HCT116 (cell line): ENCODE measurements at regions not wholly inside any gene's neighbourhood (a gene's known extent, or its start where the extent isn't known, plus 50 kb on each side); places are given as distances from the start of the nearest gene placed in this dataset.

Experiments
- ATAC-seq: fragments of 200-7000 bp; cut with Tn5 transposase; 2 replicates; pipeline ENCODE4 v1.9.1; 2020; ENCODE audit warnings: mild to moderate bottlenecking, moderate library complexity
- BruUV-seq: library from RNA; stranded (reverse); fragments of 400-500 nt; replicated peaks from 2 replicates; lab custom pipeline; 2021; lab: Mats Ljungman, UMichigan
- CTCF ChIA-PET: fragments of 300-600 bp; sonication (Branson Sonifier 250); formaldehyde crosslinking; loops from one replicate; lab custom pipeline; 2021; ENCODE audit warnings: antibody characterized with exemption; lab: Charles Lee
- POLR2A ChIA-PET: fragments of 300-600, 350-600 bp; sonication (Branson Sonifier 250); formaldehyde crosslinking; loops from one replicate; lab custom pipeline; 2021; ENCODE audit warnings: antibody characterized with exemption; lab: Charles Lee
- RAD21 ChIA-PET, 2 experiments: fragments of 300-600 bp; sonication (Branson Sonifier 250); formaldehyde crosslinking; loops; one replicate each; lab custom pipeline; 2023; ENCODE audit warnings: low total read pairs in 2 of 2; ENCODE audit not compliant: uncharacterized antibody in 2 of 2, unreplicated experiment in 2 of 2, low non-redundant PET in 1 of 2; lab: Charles Lee
- DNase-seq: peaks from one replicate; pipeline ENCODE4 v3.0.0-alpha.2; 2010; ENCODE audit warnings: low read depth, low spot score
- H2AFZ ChIP-seq: fragments of 200-600 bp; shearing (Covaris generic), sonication (generic); 2 replicates; pipeline ENCODE4 v1.6.1; 2017; ENCODE audit warnings: low read depth, mixed run types, mixed read lengths, antibody characterized with exemption, low read length; ENCODE audit not compliant: poor library complexity, severe bottlenecking
- H3K27ac ChIP-seq: 2 replicates; pipeline ENCODE4 v1.5.1; 2012; ENCODE audit warnings: low read depth, low read length
- H3K27me3 ChIP-seq: fragments of 200-600 bp; sonication (generic); 2 replicates; pipeline ENCODE4 v1.6.1; 2016; ENCODE audit warnings: mixed run types, low read length, mixed read lengths; ENCODE audit not compliant: insufficient read depth
- H3K36me3 ChIP-seq, 2 experiments: fragments of 200-500 bp in 1 of 2; fragments of 200-600 bp in 1 of 2; sonication (Bioruptor generic) in 1 of 2; sonication (generic) in 1 of 2; 2 replicates each; pipeline versions ENCODE4 v1.5.1 to v1.6.1; 2014 to 2016; ENCODE audit warnings: low read length in 2 of 2, inconsistent platforms in 1 of 2, mixed read lengths in 1 of 2, mixed run types in 1 of 2; ENCODE audit not compliant: insufficient read depth in 2 of 2, control insufficient read depth in 1 of 2
- H3K4me1 ChIP-seq, 2 experiments: fragments of 200-600 bp in 1 of 2; sonication (generic) in 1 of 2; 2 replicates each; pipeline versions ENCODE4 v1.5.1 to v1.6.1; 2012 to 2017; ENCODE audit warnings: low read length in 2 of 2, inconsistent platforms in 1 of 2, mild to moderate bottlenecking in 1 of 2, mixed read lengths in 1 of 2, mixed run types in 1 of 2, moderate library complexity in 1 of 2; ENCODE audit not compliant: insufficient read depth in 2 of 2, control insufficient read depth in 1 of 2
- H3K4me2 ChIP-seq: fragments of 200-600 bp; sonication (generic); 2 replicates; pipeline ENCODE4 v1.6.1; 2017; ENCODE audit warnings: mixed run types, low read length, mixed read lengths
- H3K4me3 ChIP-seq, 2 experiments: fragments of 200-600 bp in 1 of 2; sonication (generic) in 1 of 2; replicated peaks in 1 of 2; 2 replicates each; pipeline ENCODE4 v1.5.1; 2011 to 2016; ENCODE audit warnings: low read length in 2 of 2, control low read depth in 1 of 2, low read depth in 1 of 2, mild to moderate bottlenecking in 1 of 2, mixed read lengths in 1 of 2, mixed run types in 1 of 2
- H3K79me2 ChIP-seq: fragments of 200-600 bp; sonication (generic); 2 replicates; pipeline ENCODE4 v1.6.1; 2017; ENCODE audit warnings: mild to moderate bottlenecking, mixed run types, low read length, moderate library complexity, mixed read lengths; ENCODE audit not compliant: insufficient read depth
- H3K9ac ChIP-seq: fragments of 200-600 bp; sonication (generic); 2 replicates; pipeline ENCODE4 v1.6.1; 2016; ENCODE audit warnings: low read length, mixed read lengths
- H3K9me2 ChIP-seq: fragments of 200-600 bp; sonication (generic), shearing (Covaris generic); 2 replicates; pipeline ENCODE4 v1.6.1; 2017; ENCODE audit warnings: mixed run types, mild to moderate bottlenecking, moderate library complexity; ENCODE audit not compliant: insufficient read depth
- H3K9me3 ChIP-seq, 2 experiments: fragments of 200-500 bp in 1 of 2; fragments of 200-600 bp in 1 of 2; sonication (Bioruptor generic) in 1 of 2; sonication (generic) in 1 of 2; 2 replicates each; pipeline ENCODE4 v1.6.1; 2014 to 2017; ENCODE audit warnings: low read length in 2 of 2, mixed read lengths in 2 of 2, inconsistent platforms in 1 of 2, low read depth in 1 of 2, mild to moderate bottlenecking in 1 of 2, mixed run types in 1 of 2, moderate library complexity in 1 of 2; ENCODE audit not compliant: control insufficient read depth in 1 of 2, insufficient read depth in 1 of 2
- H4K20me1 ChIP-seq: fragments of 200-600 bp; sonication (generic), shearing (Covaris generic); 2 replicates; pipeline ENCODE4 v1.6.1; 2017; ENCODE audit warnings: mixed run types, mild to moderate bottlenecking, moderate library complexity; ENCODE audit not compliant: insufficient read depth
- ATF3 ChIP-seq: IDR thresholded peaks from 2 replicates; pipeline ENCODE4 v1.6.1; 2012
- CTCF ChIP-seq, 3 experiments: fragments of 200-600 bp in 1 of 3; sonication (generic) in 1 of 3; IDR thresholded peaks in 2 of 3; conservative IDR thresholded peaks in 1 of 3; 2 replicates each; pipeline ENCODE4 v1.5.1; 2012 to 2017; ENCODE audit warnings: low read depth in 2 of 3, low read length in 2 of 3, antibody characterized with exemption in 1 of 3, borderline replicate concordance in 1 of 3, control low read depth in 1 of 3, mild to moderate bottlenecking in 1 of 3, mixed read lengths in 1 of 3, mixed run types in 1 of 3, moderate library complexity in 1 of 3; ENCODE audit not compliant: insufficient read depth in 1 of 3
- EGR1 ChIP-seq: IDR thresholded peaks from 2 replicates; pipeline ENCODE4 v1.6.1; 2012; ENCODE audit warnings: low read depth
- ELF1 ChIP-seq: IDR thresholded peaks from 2 replicates; pipeline ENCODE4 v1.6.1; 2012; ENCODE audit warnings: low read depth, borderline replicate concordance
- EZH2phosphoT487 ChIP-seq: fragments of 200-600 bp; IDR thresholded peaks from 2 replicates; pipeline ENCODE4 v1.6.1; 2018; ENCODE audit warnings: antibody characterized with exemption, borderline replicate concordance
- JUND ChIP-seq: IDR thresholded peaks from 2 replicates; pipeline ENCODE4 v1.6.1; 2012
- RAD21 ChIP-seq: IDR thresholded peaks from 2 replicates; pipeline ENCODE4 v1.6.1; 2012; ENCODE audit warnings: low read depth, mild to moderate bottlenecking
- ZNF274 ChIP-seq: fragments of 200-500 bp; sonication (Bioruptor generic); IDR thresholded peaks from 2 replicates; pipeline ENCODE4 v1.6.1; 2014; ENCODE audit warnings: mild to moderate bottlenecking, low read depth, low read length, inconsistent platforms
- intact Hi-C: fragments of 100-400 bp; cut with micrococcal nuclease; formaldehyde crosslinking; loops from 2 replicates; pipeline ENCODE4 v1.10.0; 2022

- Histone ChIP-seq H3K79me2 (no peaks in the 10 kb centered on the region), H3K27me3 (0 out of 2 replicates have a peak, but pooled peaks cover 8% of the 10 kb centered on the region), H4K20me1 (no peaks in the 10 kb centered on the region), H3K9me3 (no peaks in the 10 kb centered on the region), H3K27ac (no peak overlapping the region), H3K4me1 (no peaks in the 10 kb centered on the region), H3K36me3 (no peaks in the 10 kb centered on the region), H3K9me2 (no peaks in the 10 kb centered on the region), H3K4me3 (no peak overlapping the region)
- CTCF ChIA-PET, result no interaction called here
- POLR2A ChIA-PET, result no interaction called here
- intact Hi-C loops, result no loop called here
- ATAC-seq, result no peak
- TF ChIP-seq RAD21, result no peak
- TF ChIP-seq EZH2phosphoT487, result no peak
- TF ChIP-seq ZNF274, result no peak
- no peak for TF ChIP-seq ELF1
- TF ChIP-seq EGR1, result no peak
- no peak for TF ChIP-seq JUND
- TF ChIP-seq ATF3, result no peak
- no peak for TF ChIP-seq CTCF (IDR thresholded peaks at IDR 0.05 in 2 of 3, conservative IDR thresholded peaks at IDR 0.05 in 1 of 3; ENCODE audit: borderline replicate concordance in 1 of 3, insufficient read depth in 1 of 3, low read depth in 2 of 3, low read length in 2 of 3)
- TF ChIP-seq, all 23 proteins: peak for 0
- BruUV-seq, result no TSS peak
- Histone ChIP-seq H3K4me2 (no peak overlapping the region), H2AFZ (no peak overlapping the region), H3K9ac (no peak overlapping the region)
- no peak for DNase-seq
- RAD21 ChIA-PET, result no interaction called here
Measured at GRCh38 chr20:40393197-40394079, 295.6 kb downstream of the MAFB start.
